OCI-LY3 (cell line): ENCODE measurements at regions not wholly inside any gene's neighbourhood (a gene's known extent, or its start where the extent isn't known, plus 50 kb on each side); places are given as distances from the start of the nearest gene placed in this dataset.
A peak's percentile ranks its signal among the peaks of the same experiment; 100 is the strongest.
"Not testable (repeated sequence)": the region's sequence is repeated elsewhere in the genome, so short reads cannot be mapped to it uniquely, and the experiment has no call there.

Source experiments
- H2AFZ ChIP-seq: fragments of 200-600, 300-600 bp; shearing (Covaris generic); 2 replicates; pipeline ENCODE4 v1.6.0; 2014; ENCODE audit warnings: antibody characterized with exemption, low read depth, low read length
- H3K27ac ChIP-seq: fragments of 200-600, 300-600 bp; sonication (generic); 2 replicates; pipeline ENCODE4 v1.5.1; 2014; ENCODE audit warnings: mild to moderate bottlenecking, low read length, moderate library complexity, mixed read lengths
- H3K27me3 ChIP-seq: fragments of 200-600, 300-600 bp; sonication (generic); 2 replicates; pipeline ENCODE4 v1.6.1; 2014; ENCODE audit warnings: low read depth, low read length, mixed read lengths
- H3K36me3 ChIP-seq: fragments of 200-600, 300-600 bp; sonication (generic); replicated peaks from 2 replicates; pipeline ENCODE3; 2014; ENCODE audit warnings: low read depth, low read length, mixed read lengths
- H3K4me1 ChIP-seq: fragments of 300-600, 200-600 bp; sonication (generic); 2 replicates; pipeline ENCODE4 v1.6.1; 2014; ENCODE audit warnings: low read length, mixed read lengths
- H3K4me2 ChIP-seq: fragments of 200-600, 300-600 bp; sonication (generic); 2 replicates; pipeline ENCODE4 v1.6.1; 2014; ENCODE audit warnings: low read length, mixed read lengths
- H3K4me3 ChIP-seq: fragments of 300-600, 200-600 bp; sonication (generic); 2 replicates; pipeline ENCODE4 v1.5.1; 2014; ENCODE audit warnings: antibody characterized with exemption, mild to moderate bottlenecking, low read length, moderate library complexity
- H3K79me2 ChIP-seq: fragments of 300-600, 200-600 bp; shearing (Covaris generic); 2 replicates; pipeline ENCODE4 v1.6.1; 2014; ENCODE audit warnings: mild to moderate bottlenecking, low read length, mixed read lengths
- H3K9ac ChIP-seq: fragments of 300-600, 200-600 bp; shearing (Covaris generic); 2 replicates; pipeline ENCODE4 v1.6.0; 2014; ENCODE audit warnings: mild to moderate bottlenecking, low read length, moderate library complexity
- H3K9me3 ChIP-seq: fragments of 200-600, 300-600 bp; shearing (Covaris generic); 2 replicates; pipeline ENCODE4 v1.6.1; 2014; ENCODE audit warnings: low read length, mixed read lengths; ENCODE audit not compliant: insufficient read depth
- H4K20me1 ChIP-seq: fragments of 200-600, 300-600 bp; sonication (generic); 2 replicates; pipeline ENCODE4 v1.6.1; 2016; ENCODE audit warnings: low read length, mixed read lengths; ENCODE audit not compliant: insufficient read depth
- EZH2phosphoT487 ChIP-seq: fragments of 200-600 bp; shearing (Covaris generic); IDR thresholded peaks from 2 replicates; pipeline ENCODE4 v1.6.1; 2018; ENCODE audit warnings: antibody characterized with exemption, mixed run types, low read depth
- TF ChIP-seq, protein P1 (sequence below): fragments of 200-600, 300-600 bp; sonication (generic); IDR thresholded peaks from 2 replicates; pipeline ENCODE4 v1.5.1; 2014; ENCODE audit warnings: antibody characterized with exemption, low read length, low read depth

DNA sequence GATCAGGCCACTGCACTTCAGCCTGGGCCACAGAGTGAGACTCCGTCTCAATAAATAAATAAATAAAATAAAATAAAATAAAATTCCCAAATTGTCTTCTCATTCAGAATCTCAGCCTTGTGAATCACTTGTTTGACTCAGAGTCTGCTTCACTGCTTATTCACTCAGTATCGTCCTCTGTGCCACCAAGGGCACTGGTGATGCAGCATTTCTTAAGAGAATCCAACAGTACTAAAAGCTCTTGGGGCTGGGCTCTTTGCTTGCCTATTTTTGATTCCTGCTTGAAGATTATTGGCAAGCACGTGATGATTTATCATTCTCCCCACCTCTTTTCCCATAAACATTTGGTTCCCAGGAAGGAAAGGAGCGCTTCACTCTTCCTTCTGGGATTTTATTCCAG is 54.8 kb upstream of the HMGB1 start:
- TF ChIP-seq EZH2phosphoT487: no peak
- TF ChIP-seq, protein P1, sequence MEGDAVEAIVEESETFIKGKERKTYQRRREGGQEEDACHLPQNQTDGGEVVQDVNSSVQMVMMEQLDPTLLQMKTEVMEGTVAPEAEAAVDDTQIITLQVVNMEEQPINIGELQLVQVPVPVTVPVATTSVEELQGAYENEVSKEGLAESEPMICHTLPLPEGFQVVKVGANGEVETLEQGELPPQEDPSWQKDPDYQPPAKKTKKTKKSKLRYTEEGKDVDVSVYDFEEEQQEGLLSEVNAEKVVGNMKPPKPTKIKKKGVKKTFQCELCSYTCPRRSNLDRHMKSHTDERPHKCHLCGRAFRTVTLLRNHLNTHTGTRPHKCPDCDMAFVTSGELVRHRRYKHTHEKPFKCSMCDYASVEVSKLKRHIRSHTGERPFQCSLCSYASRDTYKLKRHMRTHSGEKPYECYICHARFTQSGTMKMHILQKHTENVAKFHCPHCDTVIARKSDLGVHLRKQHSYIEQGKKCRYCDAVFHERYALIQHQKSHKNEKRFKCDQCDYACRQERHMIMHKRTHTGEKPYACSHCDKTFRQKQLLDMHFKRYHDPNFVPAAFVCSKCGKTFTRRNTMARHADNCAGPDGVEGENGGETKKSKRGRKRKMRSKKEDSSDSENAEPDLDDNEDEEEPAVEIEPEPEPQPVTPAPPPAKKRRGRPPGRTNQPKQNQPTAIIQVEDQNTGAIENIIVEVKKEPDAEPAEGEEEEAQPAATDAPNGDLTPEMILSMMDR: no peak
- no peak overlapping the region for H2AFZ ChIP-seq
- H3K9me3 ChIP-seq: no peaks in the 10 kb centered on the region
- H4K20me1 ChIP-seq: no peaks in the 10 kb centered on the region
- H3K9ac ChIP-seq: no peak overlapping the region
- no peak overlapping the region for H3K27ac ChIP-seq
- peaks cover 3% of the 10 kb centered on the region; the same call in 1 of the 2 replicates for H3K4me1 ChIP-seq
- H3K36me3 ChIP-seq: no peaks in the 10 kb centered on the region
- peak overlapping the region; percentile 50 for H3K4me3 ChIP-seq
- H3K79me2 ChIP-seq: no peaks in the 10 kb centered on the region
- peak overlapping the region; percentile 51 for H3K4me2 ChIP-seq
- H3K27me3 ChIP-seq: 0 out of 2 replicates have a peak, but pooled peaks cover 2% of the 10 kb centered on the region

DNA sequence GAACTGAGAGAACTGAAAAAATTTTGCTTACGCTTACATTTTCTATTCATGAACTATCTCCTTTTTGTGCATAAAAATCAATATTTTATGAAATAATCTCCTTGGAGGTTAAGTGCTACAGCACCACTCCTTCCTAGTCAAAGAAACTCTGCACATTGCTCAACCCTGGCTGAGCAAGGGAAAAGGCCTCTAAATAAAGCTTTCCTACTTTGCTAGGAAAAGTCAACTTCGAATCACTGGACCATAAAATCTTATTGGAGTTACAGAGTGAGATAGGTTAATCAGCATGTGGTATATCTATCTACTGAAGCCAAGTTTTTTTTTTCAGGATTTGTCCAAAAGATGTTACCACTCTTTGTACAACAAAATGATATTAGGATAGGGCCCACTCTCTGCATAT is 57.5 kb upstream of the HMGB1 start:
- Histone ChIP-seq H3K27ac (no peak overlapping the region), H2AFZ (no peak overlapping the region), H3K4me2 (no peak overlapping the region), H3K9me3 (no peaks in the 10 kb centered on the region), H3K36me3 (no peaks in the 10 kb centered on the region), H3K27me3 (0 out of 2 replicates have a peak, but pooled peaks cover under 1% of the 10 kb centered on the region), H3K79me2 (no peaks in the 10 kb centered on the region), H3K4me3 (no peak overlapping the region), H3K9ac (no peak overlapping the region), H3K4me1 (peaks cover 14% of the 10 kb centered on the region), H4K20me1 (no peaks in the 10 kb centered on the region)
- TF ChIP-seq, protein P1: no peak
- TF ChIP-seq EZH2phosphoT487: no peak

DNA sequence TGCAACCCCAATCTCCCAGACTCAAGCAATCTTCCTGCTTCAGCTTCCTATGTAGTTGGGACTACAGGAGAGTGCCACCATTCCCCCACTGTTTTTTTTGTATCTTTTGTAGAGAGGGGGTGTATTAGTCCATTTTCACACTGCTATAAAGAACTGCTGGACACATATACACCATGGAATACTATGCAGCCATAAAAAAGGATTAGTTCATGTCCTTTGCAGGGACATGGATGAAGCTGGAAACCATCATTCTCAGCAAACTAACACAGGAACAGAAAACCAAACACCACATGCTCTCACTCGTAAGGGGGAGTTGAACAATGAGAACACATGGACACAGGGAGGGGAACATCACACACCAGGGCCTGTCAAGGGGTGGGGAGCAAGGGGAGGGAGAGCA is 58.1 kb upstream of the HMGB1 start:
- not testable (repeated sequence) for H3K27ac ChIP-seq, H3K36me3 ChIP-seq, H2AFZ ChIP-seq, H3K79me2 ChIP-seq, H3K9me3 ChIP-seq, H3K9ac ChIP-seq, H3K27me3 ChIP-seq, H3K4me2 ChIP-seq, H3K4me3 ChIP-seq, H4K20me1 ChIP-seq
- H3K4me1 ChIP-seq: peaks cover 19% of the 10 kb centered on the region

DNA sequence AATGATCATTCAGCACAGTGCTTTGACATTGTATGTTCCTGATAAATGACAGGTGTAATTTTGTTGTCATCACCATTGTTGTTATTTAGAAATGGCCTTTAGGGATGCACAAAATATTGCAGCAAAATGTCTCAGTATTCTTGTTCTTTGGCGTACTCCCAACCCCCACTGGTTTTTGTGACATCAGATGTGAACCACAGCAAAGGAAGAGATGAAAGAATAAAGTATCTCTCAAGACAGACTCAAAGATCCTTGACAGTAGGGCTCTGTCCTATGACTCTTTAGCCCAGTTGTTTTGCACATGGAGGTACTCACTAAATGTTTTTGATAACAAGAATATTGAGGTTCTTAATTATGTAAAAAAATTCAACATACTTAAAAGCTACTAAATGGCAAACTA is 59.5 kb upstream of the HMGB1 start:
- not testable (repeated sequence) for H3K9ac ChIP-seq, H3K27me3 ChIP-seq

DNA sequence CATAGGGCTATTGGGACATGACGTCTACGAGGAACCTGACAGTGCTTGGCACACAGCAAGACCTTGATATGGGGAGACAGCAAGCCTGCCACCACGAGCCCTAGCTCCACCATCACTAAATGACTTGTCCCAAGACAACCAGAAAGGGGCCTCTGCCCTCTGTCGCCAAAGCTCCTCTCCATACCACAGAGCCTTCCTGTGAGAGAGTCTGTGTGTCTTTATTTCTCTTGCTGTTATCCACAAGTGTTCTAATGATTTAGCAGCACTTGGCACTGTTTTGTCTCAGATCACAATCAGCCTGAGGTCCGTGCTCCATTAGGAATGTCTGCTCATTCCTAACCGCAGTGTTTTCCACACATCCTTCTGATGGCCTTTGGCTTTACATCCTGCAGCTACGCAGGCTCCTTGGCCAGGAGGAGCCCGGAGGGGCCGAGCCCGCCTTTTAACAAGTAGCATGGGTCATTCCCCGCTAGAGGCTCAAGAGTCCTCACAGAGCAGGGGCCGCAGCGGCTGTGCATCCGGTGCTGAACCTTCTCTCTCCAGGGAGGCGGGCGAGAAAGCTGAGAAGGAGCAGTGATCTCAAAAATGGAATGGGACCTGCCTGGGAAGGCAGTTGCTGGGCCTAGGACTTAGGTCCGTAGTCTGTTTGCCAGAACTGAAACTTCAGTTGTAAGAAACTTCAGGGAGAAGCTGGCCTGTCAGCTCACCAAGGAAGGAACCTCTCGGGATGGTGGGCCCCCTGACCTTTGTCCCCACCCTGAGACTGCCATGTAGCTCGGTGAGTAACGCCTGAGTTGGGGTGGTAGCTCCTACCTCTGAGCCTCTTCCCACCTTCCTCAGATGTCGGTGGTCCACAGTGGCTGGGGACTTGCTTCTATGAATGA is 61.1 kb upstream of the HMGB1 start:
- TF ChIP-seq EZH2phosphoT487: no peak
- TF ChIP-seq, protein P1: no peak
- H2AFZ ChIP-seq: no peak overlapping the region

More for the DNA sequence above, 59.5 kb upstream of the HMGB1 start:
- not testable (repeated sequence) for H4K20me1 ChIP-seq, H2AFZ ChIP-seq, H3K79me2 ChIP-seq, H3K4me3 ChIP-seq, H3K9me3 ChIP-seq, H3K36me3 ChIP-seq, H3K27ac ChIP-seq, H3K4me2 ChIP-seq
- peaks cover 28% of the 10 kb centered on the region for H3K4me1 ChIP-seq

More for the DNA sequence above, 61.1 kb upstream of the HMGB1 start:
- no peak overlapping the region for H3K4me2 ChIP-seq
- H3K4me1 ChIP-seq: peaks cover 28% of the 10 kb centered on the region
- no peaks in the 10 kb centered on the region for H3K9me3 ChIP-seq
- no peak overlapping the region for H3K27ac ChIP-seq
- H4K20me1 ChIP-seq: no peaks in the 10 kb centered on the region
- no peak overlapping the region for H3K9ac ChIP-seq
- no peaks in the 10 kb centered on the region for H3K36me3 ChIP-seq
- H3K79me2 ChIP-seq: no peaks in the 10 kb centered on the region
- H3K27me3 ChIP-seq: peaks cover 6% of the 10 kb centered on the region; the same call in 1 of the 2 replicates
- H3K4me3 ChIP-seq: no peak overlapping the region
